ENCODE measurements at regions not wholly inside any gene's neighbourhood (a gene's known extent, or its start where the extent isn't known, plus 50 kb on each side); places are given as distances from the start of the nearest gene placed in this dataset.
"Not testable (repeated sequence)": the region's sequence is repeated elsewhere in the genome, so short reads cannot be mapped to it uniquely, and the experiment has no call there.

DNA sequence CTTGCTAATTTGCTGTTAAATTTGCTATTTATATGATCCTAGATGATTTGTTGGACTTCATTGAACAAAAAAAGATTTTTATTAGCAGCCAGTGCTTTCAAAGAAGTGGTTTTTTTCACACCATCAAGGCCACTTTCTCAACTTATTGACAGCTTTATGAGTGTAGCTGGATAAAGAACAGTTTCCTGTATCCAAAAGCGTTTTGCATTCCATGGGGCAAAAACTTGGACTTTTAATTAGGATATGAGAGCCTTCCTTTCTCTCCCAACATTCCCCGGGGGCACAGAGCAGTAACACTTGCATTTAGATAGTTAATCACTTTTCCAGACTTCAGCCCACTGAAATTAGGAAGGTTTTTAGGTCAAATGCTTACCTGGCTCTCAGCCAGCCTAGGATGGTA, 177.1 kb upstream of the ELAC2 start:
- no peak for ATAC-seq
- intact Hi-C loops (cut with DNase I) = no loop called here
- DNase-seq (ENCODE audit: missing footprints) = no peak

- ATAC-seq = no peak
- no peak for DNase-seq (ENCODE audit: missing footprints)
- intact Hi-C loops (cut with DNase I) = no loop called here
Observed at GRCh38 chr17:13182854-13183253, 165.0 kb upstream of the ELAC2 start.

DNA sequence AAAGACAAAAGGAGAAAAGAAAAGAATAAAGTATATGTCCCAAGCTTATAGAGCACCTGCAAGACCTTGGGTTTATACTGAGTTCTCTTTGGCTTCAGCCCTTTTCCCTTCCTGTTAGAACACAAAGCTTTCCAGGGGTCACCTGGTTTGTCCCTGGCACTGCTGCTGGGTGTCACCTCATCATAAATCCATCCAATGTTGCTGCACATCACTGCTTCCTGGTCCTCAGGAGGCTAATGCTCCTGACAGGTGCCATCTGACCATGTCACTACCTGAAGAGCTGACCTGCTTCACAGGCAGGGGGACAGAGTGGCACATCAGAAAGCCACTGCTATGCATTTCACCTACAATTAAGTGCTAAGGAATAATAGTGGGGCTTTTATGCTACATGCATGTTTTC, 164.6 kb upstream of the ELAC2 start:
- intact Hi-C loops (cut with DNase I) = no loop called here
- ATAC-seq = no peak
- DNase-seq (ENCODE audit: missing footprints) = no peak

DNA sequence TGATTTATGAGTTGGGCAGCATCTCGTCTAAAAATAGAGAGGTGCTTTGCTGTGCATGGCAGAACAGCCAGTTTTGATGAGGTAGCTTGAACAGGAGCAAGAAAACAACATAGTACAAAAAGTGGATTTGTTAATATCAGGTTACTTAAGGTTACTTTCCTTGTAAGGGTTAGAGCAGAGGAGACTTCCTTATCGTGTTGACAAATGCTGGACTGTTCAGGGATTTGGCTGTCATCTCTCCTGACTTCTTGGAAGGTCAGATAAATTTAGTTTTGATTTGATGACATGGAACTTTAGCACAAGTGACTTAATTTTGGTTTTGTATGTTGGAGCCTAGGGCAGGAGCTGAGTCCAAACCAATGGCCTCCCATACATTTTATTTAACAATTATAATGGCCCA, 163.9 kb upstream of the ELAC2 start:
- ATAC-seq (no peak), DNase-seq (ENCODE audit: missing footprints) (no peak)
- intact Hi-C loops (cut with DNase I) = no loop called here

DNA sequence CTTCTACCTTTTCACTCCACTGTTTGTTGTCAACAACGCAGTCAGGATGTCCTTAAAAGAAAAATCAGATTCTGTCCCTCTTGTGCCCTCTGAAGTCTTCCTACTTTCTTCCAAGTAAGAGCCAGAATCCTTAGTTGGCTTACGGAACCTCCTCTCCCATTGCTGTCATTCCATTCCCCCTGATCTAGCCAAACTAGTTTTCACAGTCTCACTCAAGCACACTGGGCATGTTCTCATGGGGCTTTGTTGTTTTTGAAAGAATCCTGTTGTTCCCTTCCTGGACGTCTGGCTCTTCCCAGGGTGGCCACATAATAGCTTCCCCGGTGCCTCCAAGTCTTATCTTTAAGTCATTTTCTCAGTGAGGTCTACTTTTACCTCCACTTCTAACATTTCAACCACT, 158.6 kb upstream of the ELAC2 start:
- DNase-seq (ENCODE audit: missing footprints) (no peak), ATAC-seq (no peak)
- intact Hi-C loops (cut with DNase I) = no loop called here

GRCh38 chr17:13171790-13172189, 154.0 kb upstream of the ELAC2 start:
- ATAC-seq (no peak), DNase-seq (ENCODE audit: missing footprints) (no peak)
- intact Hi-C loops (cut with DNase I) = no loop called here

- no peak for ATAC-seq
- no peak for DNase-seq (ENCODE audit: missing footprints)
- intact Hi-C loops (cut with DNase I) = no loop called here
Observed at GRCh38 chr17:13162361-13162760, 144.5 kb upstream of the ELAC2 start.

DNA sequence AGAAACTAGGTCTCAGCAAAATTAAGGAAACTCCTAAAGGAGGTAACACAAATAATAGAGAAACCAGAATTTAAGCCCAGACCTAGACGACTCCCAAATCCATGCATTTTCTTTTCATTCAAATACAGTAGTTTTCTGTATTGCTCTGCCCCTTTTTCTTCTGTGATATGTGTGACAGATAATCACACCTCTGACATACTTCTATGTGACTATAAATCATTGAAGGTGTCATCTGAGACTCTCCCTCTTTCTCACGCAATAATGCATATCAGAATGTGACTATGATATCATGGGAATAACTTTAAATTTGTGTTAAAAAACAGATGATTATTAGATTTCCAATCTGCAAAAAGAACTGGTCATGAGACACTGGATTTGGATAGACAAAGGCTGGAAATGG, 143.0 kb upstream of the ELAC2 start:
- intact Hi-C loops (cut with DNase I) = no loop called here
- DNase-seq (ENCODE audit: missing footprints) (no peak), ATAC-seq (no peak)

GRCh38 chr17:13160296-13160695, 142.5 kb upstream of the ELAC2 start:
- ATAC-seq (no peak), DNase-seq (ENCODE audit: missing footprints) (no peak)
- intact Hi-C loops (cut with DNase I) = no loop called here

DNA sequence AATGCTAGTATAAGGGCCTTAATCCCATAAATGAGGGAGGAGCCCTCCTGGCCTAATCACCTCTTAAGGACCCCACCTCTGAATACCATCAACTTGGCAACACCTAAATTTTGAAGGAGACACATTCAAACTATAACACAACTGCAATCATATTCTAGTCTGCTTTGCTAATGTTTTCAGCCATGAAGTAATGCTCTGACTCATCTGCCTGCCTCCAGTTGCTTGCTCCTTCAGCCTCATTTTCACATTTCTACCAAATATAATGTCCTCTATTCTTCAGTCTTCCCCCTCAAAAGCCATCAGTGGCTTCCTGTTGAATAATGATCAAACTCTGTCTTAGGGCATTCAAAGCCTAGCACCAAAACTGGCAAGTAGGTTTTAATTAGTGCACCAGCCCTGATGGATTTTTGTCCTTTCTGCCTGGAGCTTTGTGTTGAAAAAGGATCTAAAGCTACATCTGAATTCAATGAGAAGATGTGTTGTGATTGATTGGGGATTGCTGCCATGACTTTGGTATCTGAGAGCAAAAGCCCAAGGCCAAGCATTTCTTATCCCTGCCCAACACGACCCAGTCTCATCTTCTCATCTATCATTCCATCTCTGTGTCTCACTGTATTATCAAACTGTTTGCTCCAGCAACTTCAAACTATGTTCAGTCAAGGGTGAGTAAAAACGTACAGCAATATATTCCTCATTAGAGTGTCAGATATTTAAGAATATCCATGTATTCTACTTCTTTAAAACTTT, 140.8 kb upstream of the ELAC2 start:
- ATAC-seq (no peak), DNase-seq (ENCODE audit: missing footprints) (no peak)
- intact Hi-C loops (cut with DNase I) = no loop called here

DNA sequence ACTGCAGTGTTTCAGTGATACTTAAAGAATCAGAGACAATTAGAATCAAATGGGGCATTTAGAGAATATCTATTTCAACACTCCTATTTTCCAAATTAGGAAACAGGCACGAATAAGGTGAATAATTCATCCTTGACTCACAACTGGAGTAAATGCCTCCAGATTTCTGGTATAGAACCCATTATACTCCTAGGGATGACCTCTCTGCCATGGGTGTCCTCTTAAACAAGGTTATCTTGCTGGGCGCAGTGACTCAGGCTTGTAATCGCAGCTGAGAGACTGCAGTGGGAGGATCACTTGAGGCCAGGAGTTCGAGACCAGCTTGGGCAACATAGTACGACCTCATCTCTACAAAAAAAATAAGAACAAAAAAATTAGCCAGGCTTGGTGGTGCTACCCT, 139.8 kb upstream of the ELAC2 start:
- DNase-seq (ENCODE audit: missing footprints) (no peak), ATAC-seq (no peak)
- intact Hi-C loops (cut with DNase I) = no loop called here

- ATAC-seq (no peak), DNase-seq (ENCODE audit: missing footprints) (no peak)
- intact Hi-C loops (cut with DNase I) = no loop called here
Observed at GRCh38 chr17:13154930-13155329, 137.1 kb upstream of the ELAC2 start.

DNA sequence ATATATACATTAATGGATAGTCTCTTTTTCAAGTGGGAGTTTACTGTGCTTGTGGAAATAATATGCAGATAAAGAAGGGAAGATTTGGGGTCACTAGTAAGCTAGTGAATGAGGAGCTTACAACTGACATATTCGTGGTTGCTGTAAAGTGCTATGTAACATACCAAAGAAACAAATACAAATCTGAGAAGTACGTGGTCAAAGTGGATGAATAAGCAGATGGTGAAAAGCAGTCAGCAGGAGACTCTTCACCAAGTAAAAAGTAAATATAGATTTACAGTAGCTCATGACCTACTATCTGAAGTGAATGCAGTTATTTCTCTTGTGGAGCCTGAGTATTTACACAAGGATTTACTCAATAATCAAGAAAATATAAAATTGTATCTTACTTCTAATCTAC, 136.6 kb upstream of the ELAC2 start:
- ATAC-seq (no peak), DNase-seq (ENCODE audit: missing footprints) (no peak)
- intact Hi-C loops (cut with DNase I) = no loop called here

DNA sequence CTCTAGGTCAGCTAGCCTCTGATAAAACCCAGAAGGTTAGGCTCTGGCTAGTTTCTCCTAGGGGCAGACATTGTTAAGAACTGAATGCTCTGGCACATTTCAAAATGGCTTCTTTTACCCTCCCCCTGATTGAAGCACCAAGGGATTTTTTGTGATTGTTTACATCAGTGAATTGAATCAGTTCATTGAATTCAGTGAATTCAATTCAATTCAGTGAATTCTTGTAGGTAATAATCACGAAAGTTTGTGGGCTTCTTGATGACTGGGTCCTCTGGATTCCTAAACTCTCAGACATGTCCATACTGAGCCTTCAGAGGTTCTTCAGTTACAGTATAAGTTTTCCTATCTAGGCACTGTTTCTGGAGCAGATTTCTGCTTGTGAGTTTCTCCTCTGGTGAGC, 135.2 kb upstream of the ELAC2 start:
- ATAC-seq (no peak), DNase-seq (ENCODE audit: missing footprints) (no peak)
- intact Hi-C loops (cut with DNase I) = no loop called here

DNA sequence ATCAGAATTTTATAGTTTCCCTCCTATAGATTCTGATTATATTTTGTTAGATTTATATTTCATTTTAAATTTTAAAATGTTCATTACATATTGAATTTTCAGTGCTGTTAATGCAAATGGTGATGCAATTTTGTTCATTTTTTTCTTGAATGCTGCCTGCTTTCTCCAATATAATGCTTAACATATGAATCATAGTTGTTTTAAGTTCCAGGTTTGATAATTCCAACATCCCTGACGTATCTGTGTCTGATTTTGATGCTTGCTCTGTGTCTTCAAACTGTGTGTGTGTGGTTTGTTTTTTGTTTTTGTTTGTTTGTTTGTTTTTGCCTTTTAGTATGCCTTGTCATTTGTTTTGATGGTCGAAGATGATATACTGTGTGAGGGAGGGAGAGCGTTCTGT, 134.7 kb upstream of the ELAC2 start:
- DNase-seq (ENCODE audit: missing footprints) = no peak
- intact Hi-C loops (cut with DNase I) = no loop called here
- no peak for ATAC-seq

DNA sequence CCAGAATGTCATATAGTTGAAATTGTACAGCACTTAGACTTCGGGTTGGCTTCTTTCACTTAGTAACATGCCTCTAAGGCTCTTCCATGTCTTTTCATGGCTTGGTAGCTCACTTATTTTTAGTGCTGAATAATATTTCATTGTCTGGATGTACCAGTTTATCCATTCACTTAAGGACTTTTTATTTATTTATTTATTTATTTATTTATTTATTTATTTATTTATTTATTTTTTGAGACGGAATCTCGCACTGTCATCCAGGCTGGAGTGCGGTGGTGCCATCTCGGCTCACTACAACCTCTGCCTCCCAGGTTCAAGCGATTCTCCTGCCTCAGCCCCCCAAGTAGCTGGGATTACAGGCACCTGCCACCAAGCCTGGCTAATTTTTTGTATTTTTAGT, 132.9 kb upstream of the ELAC2 start:
- intact Hi-C loops (cut with DNase I); ATAC-seq; DNase-seq (ENCODE audit: missing footprints): not testable (repeated sequence)

- DNase-seq (ENCODE audit: missing footprints) (no peak), ATAC-seq (no peak)
- intact Hi-C loops (cut with DNase I) = no loop called here
Observed at GRCh38 chr17:13143001-13143400, 125.2 kb upstream of the ELAC2 start.

DNA sequence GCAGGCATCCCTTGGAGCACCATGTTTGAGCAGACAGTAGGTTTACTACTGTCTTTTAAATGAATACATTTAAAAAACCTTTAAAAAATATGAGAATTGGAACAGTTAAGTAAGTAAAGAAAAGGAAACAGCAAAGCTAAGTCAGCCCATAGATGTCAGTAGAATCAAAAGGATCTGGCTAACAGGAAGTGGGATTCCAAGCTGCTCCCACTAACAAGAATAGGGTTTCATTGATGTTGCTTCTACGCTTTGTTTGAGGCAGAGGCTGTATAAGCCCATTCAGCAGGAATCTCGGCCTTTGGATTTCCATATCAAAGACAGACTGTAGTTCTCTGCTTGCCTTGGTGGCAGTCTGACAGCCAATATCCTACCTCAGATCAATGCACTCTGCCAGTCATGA, 122.9 kb upstream of the ELAC2 start:
- ATAC-seq (no peak), DNase-seq (ENCODE audit: missing footprints) (no peak)
- intact Hi-C loops (cut with DNase I) = no loop called here

DNA sequence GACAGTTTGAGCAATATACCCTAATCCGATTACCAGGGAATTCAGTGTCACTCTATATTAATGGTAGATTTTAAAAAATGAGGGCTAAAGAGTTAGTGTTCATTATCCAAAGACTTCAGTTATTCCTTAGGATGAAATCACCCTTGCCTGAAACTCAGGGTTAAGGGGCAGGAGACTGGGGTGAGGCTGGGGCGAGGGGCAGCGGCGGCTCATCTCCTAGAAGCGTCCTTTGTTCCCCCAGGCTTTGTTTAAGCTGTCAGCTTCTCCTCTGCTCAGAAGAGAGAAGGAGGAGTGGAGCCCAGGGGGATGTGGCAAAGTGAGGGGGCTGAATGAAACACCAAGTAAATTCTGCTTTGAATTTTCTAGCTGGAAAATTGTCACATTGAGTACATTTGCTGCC, 117.7 kb upstream of the ELAC2 start:
- DNase-seq (ENCODE audit: missing footprints) (no peak), ATAC-seq (no peak)
- intact Hi-C loops (cut with DNase I) = no loop called here

DNA sequence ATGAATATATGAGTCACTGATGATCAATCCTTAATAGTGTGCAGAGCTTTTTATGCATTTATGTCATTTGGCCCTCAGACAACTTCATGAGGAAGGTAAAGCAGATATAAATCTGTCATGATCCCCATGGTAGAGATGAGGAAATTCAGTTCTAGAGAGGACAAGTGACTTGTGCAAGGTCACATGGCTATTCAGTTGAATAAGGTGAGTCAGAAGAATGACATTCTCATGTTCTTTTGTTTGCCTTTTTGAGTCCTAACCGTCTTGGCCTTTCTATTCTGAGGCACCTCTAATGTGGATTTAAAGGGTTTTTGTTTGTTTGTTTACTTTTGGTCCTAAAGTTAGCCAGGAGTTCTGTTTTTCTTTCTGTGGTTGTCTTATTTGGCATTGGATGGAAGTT, 116.2 kb upstream of the ELAC2 start:
- intact Hi-C loops (cut with DNase I) = no loop called here
- DNase-seq (ENCODE audit: missing footprints) (no peak), ATAC-seq (no peak)

DNA sequence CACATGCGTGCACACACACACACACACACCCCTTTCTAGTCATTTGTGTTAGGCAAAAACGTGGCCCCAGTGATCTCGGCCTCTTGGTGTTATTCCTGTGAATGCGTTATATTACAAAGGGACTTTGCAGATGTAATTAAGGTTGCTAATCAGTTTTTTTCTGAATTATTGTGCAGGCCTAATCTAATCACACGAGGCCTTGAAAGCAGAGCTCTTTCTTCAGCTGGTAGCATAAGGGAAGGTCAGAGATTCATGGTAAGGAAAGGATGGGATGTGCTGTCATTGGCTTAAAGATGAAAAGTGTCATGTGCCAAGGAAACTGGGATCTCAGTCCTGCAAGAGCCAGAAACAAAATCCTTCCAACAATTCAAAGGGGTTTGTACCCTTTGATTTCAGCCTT, 113.4 kb upstream of the ELAC2 start:
- DNase-seq (ENCODE audit: missing footprints) (no peak), ATAC-seq (no peak)
- intact Hi-C loops (cut with DNase I) = no loop called here
